NCI-H446 treated with DMSO at 0.1 percent for 48 hours (cell line): ENCODE measurements at regions not wholly inside any gene's neighbourhood (a gene's known extent, or its start where the extent isn't known, plus 50 kb on each side); places are given as distances from the start of the nearest gene placed in this dataset.

ENCODE experiments used
- DNase-seq: peaks from one replicate; lab custom pipeline; 2025; lab: John Stamatoyannopoulos, UW

GRCh38 chr6:122008101-122008999 lies 391.1 kb upstream of the HSF2 start:
- DNase-seq: no peak

- DNase-seq: no peak
These were observed 390.5 kb upstream of the HSF2 start for GRCh38 chr6:122009000-122009350.

GRCh38 chr6:122012578-122012977 lies 386.9 kb upstream of the HSF2 start:
- DNase-seq: no peak

- DNase-seq: no peak
These were observed 384.5 kb upstream of the HSF2 start for GRCh38 chr6:122014961-122015360.

GRCh38 chr6:122020588-122021264 lies 378.7 kb upstream of the HSF2 start:
- DNase-seq: no peak

- no peak for DNase-seq
These were observed 374.3 kb upstream of the HSF2 start for GRCh38 chr6:122025104-122025503.

- DNase-seq: no peak
These were observed 372.7 kb upstream of the HSF2 start for GRCh38 chr6:122026582-122027369.

GRCh38 chr6:122028933-122029522 lies 370.4 kb upstream of the HSF2 start:
- no peak for DNase-seq

GRCh38 chr6:122033564-122034181 lies 365.8 kb upstream of the HSF2 start:
- no peak for DNase-seq

GRCh38 chr6:122035173-122035572 lies 364.3 kb upstream of the HSF2 start:
- no peak for DNase-seq

GRCh38 chr6:122040261-122040660 lies 359.2 kb upstream of the HSF2 start:
- no peak for DNase-seq

- DNase-seq: no peak
These were observed 357.1 kb upstream of the HSF2 start for GRCh38 chr6:122042380-122042779.

- no peak for DNase-seq
These were observed 356.3 kb upstream of the HSF2 start for GRCh38 chr6:122042960-122043735.

- DNase-seq: no peak
These were observed 350.9 kb upstream of the HSF2 start for GRCh38 chr6:122048570-122048969.

GRCh38 chr6:122049341-122049740 lies 350.1 kb upstream of the HSF2 start:
- DNase-seq: no peak

- DNase-seq: no peak
These were observed 349.2 kb upstream of the HSF2 start for GRCh38 chr6:122050242-122050755.

GRCh38 chr6:122052346-122052900 lies 347.0 kb upstream of the HSF2 start:
- no peak for DNase-seq

- DNase-seq: no peak
These were observed 339.5 kb upstream of the HSF2 start for GRCh38 chr6:122059918-122060317.

- no peak for DNase-seq
These were observed 337.6 kb upstream of the HSF2 start for GRCh38 chr6:122061855-122062254.

- no peak for DNase-seq
These were observed 336.4 kb upstream of the HSF2 start for GRCh38 chr6:122063076-122063475.
